Prostate gland (tissue), 2 donors: ENCODE measurements at regions not wholly inside any gene's neighbourhood (a gene's known extent, or its start where the extent isn't known, plus 50 kb on each side); places are given as distances from the start of the nearest gene placed in this dataset.

Source experiments
- CTCF ChIP-seq, 4 experiments: fragments of 200-600 bp in 2 of 4; fragments of 450-650 bp in 2 of 4; sonication (generic) in 2 of 4; IDR thresholded peaks; 1 replicate in 3 of 4; 2 replicates in 1 of 4; pipeline ENCODE4 v1.5.1; 2016 to 2019; ENCODE audit warnings: antibody characterized with exemption in 4 of 4, mild to moderate bottlenecking in 2 of 4, moderate library complexity in 2 of 4
- POLR2A ChIP-seq: fragments of 450-650 bp; IDR thresholded peaks from one replicate; pipeline ENCODE4 v1.6.1; 2016; ENCODE audit warnings: antibody characterized with exemption, mild to moderate bottlenecking
- POLR2AphosphoS5 ChIP-seq: sonication (generic); formaldehyde crosslinking; IDR thresholded peaks from one replicate; pipeline ENCODE4 v1.6.1; 2017; ENCODE audit warnings: antibody characterized with exemption

GRCh38 chr18:11219571-11219970, 70.2 kb upstream of the PIEZO2 start:
- TF ChIP-seq CTCF (IDR thresholded peaks at IDR 0.05): no peak
- TF ChIP-seq POLR2AphosphoS5: no peak
- no peak for TF ChIP-seq POLR2A
